Prostate gland (tissue), 2 donors: ENCODE measurements at regions not wholly inside any gene's neighbourhood (a gene's known extent, or its start where the extent isn't known, plus 50 kb on each side); places are given as distances from the start of the nearest gene placed in this dataset.

Experiments used
- DNase-seq: peaks from one replicate; pipeline ENCODE4 v3.0.0-alpha.2; 2019; ENCODE audit warnings: low spot score
- H3K27ac ChIP-seq, 2 donors: fragments of 200-600 bp; sonication (generic); 2 replicates each; pipeline ENCODE4 v1.5.1; 2017 to 2019
- H3K27me3 ChIP-seq: fragments of 200-600 bp; sonication (generic); replicated peaks from 2 replicates; pipeline ENCODE4 v1.5.1; 2019; ENCODE audit not compliant: insufficient read depth
- H3K36me3 ChIP-seq, 2 donors: fragments of 200-600 bp; sonication (generic); 1 replicate in 1 of 2; 2 replicates in 1 of 2; pipeline versions ENCODE4 v1.5.1 to v1.8.1; 2017 to 2019
- H3K4me1 ChIP-seq: fragments of 200-600 bp; sonication (generic); replicated peaks from 2 replicates; pipeline ENCODE4 v1.5.1; 2019
- H3K4me3 ChIP-seq, 2 donors: fragments of 200-600 bp; sonication (generic); 2 replicates each; pipeline ENCODE4 v1.5.1; 2017 to 2019
- H3K9me3 ChIP-seq: fragments of 200-600 bp; sonication (generic); 2 replicates; pipeline ENCODE4 v1.5.1; 2017
- POLR2A ChIP-seq: fragments of 450-650 bp; IDR thresholded peaks from one replicate; pipeline ENCODE4 v1.6.1; 2016; ENCODE audit warnings: antibody characterized with exemption, mild to moderate bottlenecking
- POLR2AphosphoS5 ChIP-seq: sonication (generic); formaldehyde crosslinking; IDR thresholded peaks from one replicate; pipeline ENCODE4 v1.6.1; 2017; ENCODE audit warnings: antibody characterized with exemption
- whole genome bisulfite sequencing: methylation state at CpG from one replicate; pipeline ENCODE4 v1.1.5; 2018; 5-methylcytosine and 5-hydroxymethylcytosine counted together
- intact Hi-C: fragments of 100-400 bp; cut with DNase I; formaldehyde crosslinking; loops from one replicate; pipeline ENCODE4 v1.14.2; 2022
- TF ChIP-seq, protein P1 (sequence below), 4 experiments: fragments of 200-600 bp in 2 of 4; fragments of 450-650 bp in 2 of 4; sonication (generic) in 2 of 4; IDR thresholded peaks; 1 replicate in 3 of 4; 2 replicates in 1 of 4; pipeline ENCODE4 v1.5.1; 2016 to 2019; ENCODE audit warnings: antibody characterized with exemption in 4 of 4, mild to moderate bottlenecking in 2 of 4, moderate library complexity in 2 of 4

DNA sequence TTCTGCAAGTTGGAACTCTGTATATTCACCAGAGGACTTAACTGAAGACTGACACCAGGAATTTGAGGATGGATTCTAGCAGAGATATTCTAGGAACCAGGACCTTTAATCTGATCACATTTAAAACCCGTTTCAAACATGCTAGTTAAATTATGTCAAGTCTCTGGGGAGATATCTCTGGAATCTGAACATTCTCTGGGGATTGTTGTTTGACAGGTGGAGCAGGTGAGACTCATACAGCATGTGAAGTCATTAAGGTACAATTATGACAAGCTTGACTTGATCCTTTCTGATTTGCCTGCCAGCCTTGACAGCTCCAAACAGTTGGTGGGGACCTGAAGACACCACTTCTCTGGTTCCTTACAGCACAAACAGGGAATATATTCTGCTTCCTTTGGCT is 100.3 kb downstream of the FAT3 start:
- Histone ChIP-seq H3K4me1 (no peaks in the 10 kb centered on the region), H3K27ac (no peak overlapping the region), H3K4me3 (no peak overlapping the region), H3K27me3 (no peaks in the 10 kb centered on the region), H3K9me3 (no peaks in the 10 kb centered on the region), H3K36me3 (no peaks in the 10 kb centered on the region)
- TF ChIP-seq, protein P1, sequence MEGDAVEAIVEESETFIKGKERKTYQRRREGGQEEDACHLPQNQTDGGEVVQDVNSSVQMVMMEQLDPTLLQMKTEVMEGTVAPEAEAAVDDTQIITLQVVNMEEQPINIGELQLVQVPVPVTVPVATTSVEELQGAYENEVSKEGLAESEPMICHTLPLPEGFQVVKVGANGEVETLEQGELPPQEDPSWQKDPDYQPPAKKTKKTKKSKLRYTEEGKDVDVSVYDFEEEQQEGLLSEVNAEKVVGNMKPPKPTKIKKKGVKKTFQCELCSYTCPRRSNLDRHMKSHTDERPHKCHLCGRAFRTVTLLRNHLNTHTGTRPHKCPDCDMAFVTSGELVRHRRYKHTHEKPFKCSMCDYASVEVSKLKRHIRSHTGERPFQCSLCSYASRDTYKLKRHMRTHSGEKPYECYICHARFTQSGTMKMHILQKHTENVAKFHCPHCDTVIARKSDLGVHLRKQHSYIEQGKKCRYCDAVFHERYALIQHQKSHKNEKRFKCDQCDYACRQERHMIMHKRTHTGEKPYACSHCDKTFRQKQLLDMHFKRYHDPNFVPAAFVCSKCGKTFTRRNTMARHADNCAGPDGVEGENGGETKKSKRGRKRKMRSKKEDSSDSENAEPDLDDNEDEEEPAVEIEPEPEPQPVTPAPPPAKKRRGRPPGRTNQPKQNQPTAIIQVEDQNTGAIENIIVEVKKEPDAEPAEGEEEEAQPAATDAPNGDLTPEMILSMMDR (IDR thresholded peaks at IDR 0.05): no peak
- no peak for TF ChIP-seq POLR2A
- TF ChIP-seq POLR2AphosphoS5: no peak
- intact Hi-C loops: loop anchor here (10.0 kb wide), 1 partner anchor 560 kb away; no protein-coding TSS in a partner anchor
- WGBS: 74% methylated on average over 1 of the region's 1 CpG
- DNase-seq: no peak

DNA sequence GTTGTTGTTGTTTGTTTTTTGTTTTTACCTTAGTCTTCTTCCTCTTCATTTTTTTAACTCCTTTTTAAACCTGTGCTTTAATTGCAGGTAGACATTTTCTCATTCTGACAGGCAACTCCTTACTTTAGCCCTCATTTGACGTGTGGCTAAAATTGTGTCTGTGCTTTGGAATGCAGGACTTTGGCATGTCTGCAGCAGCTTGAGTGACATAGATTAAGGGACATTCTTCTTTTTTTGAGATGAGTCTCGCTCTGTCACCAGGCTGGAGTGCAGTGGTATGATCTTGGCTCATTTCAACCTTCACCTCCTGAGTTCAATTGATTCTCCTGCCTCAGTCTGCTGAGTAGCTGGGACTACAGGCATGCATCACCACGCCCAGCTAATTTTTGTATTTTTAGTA is 100.8 kb downstream of the FAT3 start:
- no peaks in the 10 kb centered on the region for H3K9me3 ChIP-seq
- 87% methylated on average over 3 of the region's 3 CpGs for WGBS
- DNase-seq: no peak

DNA sequence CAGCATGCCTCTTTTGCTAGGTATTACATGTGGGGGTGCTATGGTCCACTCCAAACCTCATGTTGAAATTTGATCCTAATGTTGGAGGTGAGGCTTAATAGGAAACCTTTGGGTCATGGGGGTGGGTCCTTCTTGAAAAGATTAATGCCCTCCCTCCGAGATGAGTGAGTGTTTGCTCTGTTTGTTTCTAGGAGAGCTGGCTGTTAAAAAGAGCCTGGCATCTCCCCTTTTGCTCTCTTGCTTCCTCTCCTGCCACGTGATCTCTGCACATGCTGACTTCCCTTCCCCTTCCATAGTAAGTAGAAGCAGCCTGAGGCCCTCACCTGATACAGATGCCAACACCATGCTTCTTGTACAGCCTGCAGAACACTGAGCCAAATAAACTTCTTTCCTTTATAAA is 104.5 kb downstream of the FAT3 start:
- Histone ChIP-seq H3K27ac (no peak overlapping the region), H3K4me3 (no peak overlapping the region), H3K9me3 (no peaks in the 10 kb centered on the region), H3K36me3 (no peaks in the 10 kb centered on the region), H3K4me1 (no peaks in the 10 kb centered on the region), H3K27me3 (no peaks in the 10 kb centered on the region)
- intact Hi-C loops: loop anchor here (10.0 kb wide), 1 partner anchor 556 kb away; no protein-coding TSS in a partner anchor
- TF ChIP-seq, protein P1 (IDR thresholded peaks at IDR 0.05): no peak
- 48% methylated on average over 2 of the region's 2 CpGs for WGBS
- DNase-seq: no peak

More for the DNA sequence above, 100.8 kb downstream of the FAT3 start:
- TF ChIP-seq POLR2AphosphoS5: no peak
- no peak for TF ChIP-seq POLR2A
- TF ChIP-seq, protein P1 (IDR thresholded peaks at IDR 0.05): no peak
- Histone ChIP-seq H3K4me1 (no peaks in the 10 kb centered on the region), H3K36me3 (no peaks in the 10 kb centered on the region), H3K27me3 (no peaks in the 10 kb centered on the region), H3K4me3 (no peak overlapping the region), H3K27ac (no peak overlapping the region)
- intact Hi-C loops: loop anchor here (10.0 kb wide), 1 partner anchor 559 kb away; no protein-coding TSS in a partner anchor

DNA sequence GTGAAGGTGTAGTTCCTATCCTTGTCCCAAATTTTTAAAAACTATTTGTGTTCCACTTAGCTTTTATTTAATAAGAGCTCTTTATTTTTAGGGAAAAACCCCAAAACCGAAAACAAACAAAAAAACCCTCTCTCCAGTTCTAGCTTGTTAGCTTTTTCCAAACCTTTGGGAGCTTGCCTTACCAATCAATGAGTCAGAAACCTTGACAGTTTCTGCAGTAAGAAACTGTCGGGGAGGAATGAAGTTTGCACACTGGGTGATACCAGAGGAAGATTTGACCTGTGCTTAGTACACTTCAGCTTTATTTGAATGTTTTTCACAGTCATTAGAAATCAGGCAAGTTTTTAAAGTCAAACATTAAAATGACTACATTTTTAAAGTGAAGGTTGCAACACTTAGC is 105.0 kb downstream of the FAT3 start:
- Histone ChIP-seq H3K27ac (no peak overlapping the region), H3K4me3 (no peak overlapping the region), H3K27me3 (no peaks in the 10 kb centered on the region), H3K4me1 (no peaks in the 10 kb centered on the region), H3K36me3 (no peaks in the 10 kb centered on the region), H3K9me3 (no peaks in the 10 kb centered on the region)
- WGBS: 26% methylated on average over 2 of the region's 2 CpGs
- TF ChIP-seq POLR2AphosphoS5 (no peak), POLR2A (no peak)
- TF ChIP-seq, protein P1 (IDR thresholded peaks at IDR 0.05): no peak
- intact Hi-C loops: loop anchor here (10.0 kb wide), 2 partner anchors 105 to 555 kb away; partner anchors contain the start of gene FAT3
- peak; percentile 14 for DNase-seq

DNA sequence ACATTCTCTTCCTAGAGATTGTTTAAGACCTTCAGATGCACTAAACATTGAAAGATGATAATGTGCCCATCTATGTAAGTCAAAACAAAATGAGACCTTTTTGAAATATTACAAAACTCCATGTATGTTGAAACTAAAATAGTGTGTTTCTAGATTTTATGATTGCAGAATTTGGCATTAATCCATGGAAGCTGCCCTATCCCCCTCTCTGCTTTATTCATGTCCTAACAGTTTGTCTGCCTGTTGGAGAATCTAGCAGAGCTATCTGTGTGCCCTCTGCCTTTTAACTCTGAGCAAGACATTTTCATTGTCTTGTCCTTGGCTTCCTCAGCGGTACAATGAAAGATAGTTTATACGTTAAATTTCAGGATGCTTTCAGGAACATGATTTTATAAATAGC is 105.5 kb downstream of the FAT3 start:
- H3K4me3 ChIP-seq: no peak overlapping the region
- H3K4me1 ChIP-seq: no peaks in the 10 kb centered on the region
- intact Hi-C loops: loop anchor here (10.0 kb wide), 1 partner anchor 105 kb away; the partner anchor contains the start of gene FAT3
- DNase-seq: no peak
- no peaks in the 10 kb centered on the region for H3K9me3 ChIP-seq
- no peaks in the 10 kb centered on the region for H3K36me3 ChIP-seq
- no peak overlapping the region for H3K27ac ChIP-seq
- 12% methylated on average over 2 of the region's 2 CpGs for WGBS
- no peak for TF ChIP-seq POLR2AphosphoS5
- TF ChIP-seq POLR2A: no peak
- TF ChIP-seq, protein P1 (IDR thresholded peaks at IDR 0.05): no peak
- H3K27me3 ChIP-seq: no peaks in the 10 kb centered on the region
